Thyroid gland (tissue), 4 donors: ENCODE measurements at regions not wholly inside any gene's neighbourhood (a gene's known extent, or its start where the extent isn't known, plus 50 kb on each side); places are given as distances from the start of the nearest gene placed in this dataset.

Source experiments
- CTCF ChIP-seq, 6 experiments: fragments of 200-600 bp in 3 of 6; fragments of 450-650 bp in 3 of 6; sonication (generic) in 3 of 6; IDR thresholded peaks; one replicate each; pipeline ENCODE4 v1.5.1; 2016 to 2019; ENCODE audit warnings: antibody characterized with exemption in 6 of 6, mild to moderate bottlenecking in 2 of 6, inconsistent platforms in 1 of 6, moderate library complexity in 1 of 6
- POLR2A ChIP-seq, 2 donors: fragments of 450-650 bp; IDR thresholded peaks; one replicate each; pipeline ENCODE4 v1.6.1; 2017; ENCODE audit warnings: antibody characterized with exemption in 2 of 2, mild to moderate bottlenecking in 2 of 2, moderate library complexity in 1 of 2

GRCh38 chr9:118482306-118482705 lies 778.1 kb downstream of the TLR4 start:
- TF ChIP-seq POLR2A (IDR thresholded peaks at IDR 0.05): no peak
- no peak for TF ChIP-seq CTCF (IDR thresholded peaks at IDR 0.05)
